ENCODE measurements at regions not wholly inside any gene's neighbourhood (a gene's known extent, or its start where the extent isn't known, plus 50 kb on each side); places are given as distances from the start of the nearest gene placed in this dataset.
"Not testable (repeated sequence)": the region's sequence is repeated elsewhere in the genome, so short reads cannot be mapped to it uniquely, and the experiment has no call there.

GRCh38 chr2:397521-397920 is 109.6 kb upstream of the ALKAL2 start:
- no peak for DNase-seq (ENCODE audit: low read depth in 2 of 2)

- DNase-seq (ENCODE audit: low read depth in 2 of 2): no peak
These were observed 109.0 kb upstream of the ALKAL2 start for GRCh38 chr2:396903-397302.

- DNase-seq (ENCODE audit: low read depth in 2 of 2): no peak
These were observed 108.0 kb upstream of the ALKAL2 start for GRCh38 chr2:395886-396285.

GRCh38 chr2:393711-394696 is 106.1 kb upstream of the ALKAL2 start:
- DNase-seq (ENCODE audit: low read depth in 2 of 2): peak; percentile 21 to 24

- DNase-seq (ENCODE audit: low read depth in 2 of 2): no peak
These were observed 105.0 kb upstream of the ALKAL2 start for GRCh38 chr2:392926-393280.

- DNase-seq (ENCODE audit: low read depth in 2 of 2): no peak
These were observed 104.5 kb upstream of the ALKAL2 start for GRCh38 chr2:392181-392925.

GRCh38 chr2:391696-392095 is 103.8 kb upstream of the ALKAL2 start:
- no peak for DNase-seq (ENCODE audit: low read depth in 2 of 2)

- no peak for DNase-seq (ENCODE audit: low read depth in 2 of 2)
These were observed 103.1 kb upstream of the ALKAL2 start for GRCh38 chr2:390959-391358.

- not testable (repeated sequence) for DNase-seq (ENCODE audit: low read depth in 2 of 2)
These were observed 102.1 kb upstream of the ALKAL2 start for GRCh38 chr2:389985-390384.

- DNase-seq (ENCODE audit: low read depth in 2 of 2): not testable (repeated sequence)
These were observed 100.9 kb upstream of the ALKAL2 start for GRCh38 chr2:388752-389151.

GRCh38 chr2:387980-388421 is 100.1 kb upstream of the ALKAL2 start:
- DNase-seq (ENCODE audit: low read depth in 2 of 2): no peak

GRCh38 chr2:386406-387103 is 98.7 kb upstream of the ALKAL2 start:
- DNase-seq (ENCODE audit: low read depth in 2 of 2): no peak

- no peak for DNase-seq (ENCODE audit: low read depth in 2 of 2)
These were observed 97.9 kb upstream of the ALKAL2 start for GRCh38 chr2:385785-386184.

- no peak for DNase-seq (ENCODE audit: low read depth in 2 of 2)
These were observed 97.2 kb upstream of the ALKAL2 start for GRCh38 chr2:385061-385460.

GRCh38 chr2:383888-384287 is 96.0 kb upstream of the ALKAL2 start:
- no peak for DNase-seq (ENCODE audit: low read depth in 2 of 2)

GRCh38 chr2:383178-383577 is 95.3 kb upstream of the ALKAL2 start:
- no peak for DNase-seq (ENCODE audit: low read depth in 2 of 2)

GRCh38 chr2:382728-383022 is 94.8 kb upstream of the ALKAL2 start:
- DNase-seq (ENCODE audit: low read depth in 2 of 2): no peak

- DNase-seq (ENCODE audit: low read depth in 2 of 2): no peak
These were observed 94.2 kb upstream of the ALKAL2 start for GRCh38 chr2:381941-382727.

GRCh38 chr2:381181-381580 is 93.3 kb upstream of the ALKAL2 start:
- no peak for DNase-seq (ENCODE audit: low read depth in 2 of 2)

GRCh38 chr2:380772-381171 is 92.9 kb upstream of the ALKAL2 start:
- no peak for DNase-seq (ENCODE audit: low read depth in 2 of 2)

GRCh38 chr2:380221-380620 is 92.3 kb upstream of the ALKAL2 start:
- DNase-seq (ENCODE audit: low read depth in 2 of 2): no peak

GRCh38 chr2:379778-380177 is 91.9 kb upstream of the ALKAL2 start:
- no peak for DNase-seq (ENCODE audit: low read depth in 2 of 2)
